Activated CD4-positive, alpha-beta memory T cell treated with anti-CD3 and anti-CD28 coated beads for 36 hours (primary cell): ENCODE measurements at regions not wholly inside any gene's neighbourhood (a gene's known extent, or its start where the extent isn't known, plus 50 kb on each side); places are given as distances from the start of the nearest gene placed in this dataset.

Experiments used
- CTCF ChIA-PET: fragments of 350-600 bp; sonication (Branson Sonifier 250); formaldehyde crosslinking; loops from one replicate; lab custom pipeline; 2021; ENCODE audit warnings: antibody characterized with exemption, inconsistent platforms; lab: Charles Lee
- POLR2A ChIA-PET: fragments of 350-600 bp; sonication (Branson Sonifier 250); formaldehyde crosslinking; loops from one replicate; lab custom pipeline; 2021; ENCODE audit warnings: antibody characterized with exemption; lab: Charles Lee
- DNase-seq: peaks from one replicate; pipeline ENCODE4 v3.0.0-alpha.2; 2020
- H3K27ac Mint-ChIP-seq: one replicate; pipeline ENCODE4 v1.8.0; 2021; ENCODE audit warnings: mixed read lengths
- H3K27me3 Mint-ChIP-seq: one replicate; pipeline ENCODE4 v1.8.0; 2021; ENCODE audit warnings: mixed read lengths
- H3K36me3 Mint-ChIP-seq: one replicate; pipeline ENCODE4 v1.8.0; 2021; ENCODE audit warnings: mixed read lengths
- H3K4me1 Mint-ChIP-seq: one replicate; pipeline ENCODE4 v1.8.0; 2021; ENCODE audit warnings: low read depth, mixed read lengths
- H3K4me3 Mint-ChIP-seq: one replicate; pipeline ENCODE4 v1.8.0; 2021; ENCODE audit warnings: mild to moderate bottlenecking, mixed read lengths
- H3K9me3 Mint-ChIP-seq: one replicate; pipeline ENCODE4 v1.8.0; 2021; ENCODE audit warnings: mixed read lengths
- intact Hi-C: fragments of 100-400 bp; cut with micrococcal nuclease; formaldehyde crosslinking; loops from one replicate; pipeline ENCODE4 v1.15.1; 2023

DNA sequence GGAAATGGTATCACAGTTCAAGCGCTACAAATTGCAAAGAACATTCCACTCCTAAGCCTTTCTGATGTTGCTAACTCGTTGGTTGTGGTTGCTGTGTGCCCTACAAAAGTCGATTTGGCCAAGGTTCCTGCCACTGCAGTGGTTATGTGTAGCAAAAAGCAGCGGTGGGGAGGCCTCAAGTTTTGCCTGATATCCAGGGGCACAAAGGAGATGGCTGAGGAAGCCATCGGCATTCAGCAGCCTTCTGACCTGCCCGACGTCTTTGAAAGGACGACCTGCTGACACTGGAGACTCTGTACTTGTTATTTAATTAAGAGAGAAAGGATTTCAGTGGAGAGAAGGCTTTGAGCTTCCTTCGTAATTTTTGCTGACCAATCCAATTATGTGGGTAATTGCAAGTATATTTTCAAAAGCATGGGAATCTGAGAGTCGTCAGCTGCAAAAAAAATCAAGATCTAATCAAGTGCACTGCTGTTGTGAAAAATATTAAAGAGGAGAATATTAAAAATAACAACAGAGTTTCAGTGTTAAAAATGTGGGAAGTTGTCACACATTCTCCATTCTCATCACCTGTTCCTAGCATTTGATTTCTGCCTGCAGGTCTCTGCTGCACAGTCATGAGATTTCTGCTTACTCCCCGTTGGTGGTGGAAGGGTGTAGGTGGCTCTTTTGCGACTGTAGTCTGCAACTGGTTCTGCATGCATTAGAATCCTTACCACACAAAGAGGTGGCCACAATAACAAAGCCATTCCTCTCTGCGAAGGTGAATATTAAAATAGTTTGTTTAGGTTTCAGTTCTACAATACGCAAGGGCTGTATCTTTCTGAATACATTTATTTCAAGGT lies 319.2 kb downstream of the IRX2 start:
- Mint-ChIP-seq H3K4me3 (no peak overlapping the region), H3K36me3 (no peaks in the 10 kb centered on the region), H3K9me3 (peaks cover 6% of the 10 kb centered on the region), H3K27me3 (no peaks in the 10 kb centered on the region), H3K4me1 (no peaks in the 10 kb centered on the region), H3K27ac (no peak overlapping the region)
- CTCF ChIA-PET = no interaction called here
- POLR2A ChIA-PET = no interaction called here
- intact Hi-C loops = no loop called here
- no peak for DNase-seq

DNA sequence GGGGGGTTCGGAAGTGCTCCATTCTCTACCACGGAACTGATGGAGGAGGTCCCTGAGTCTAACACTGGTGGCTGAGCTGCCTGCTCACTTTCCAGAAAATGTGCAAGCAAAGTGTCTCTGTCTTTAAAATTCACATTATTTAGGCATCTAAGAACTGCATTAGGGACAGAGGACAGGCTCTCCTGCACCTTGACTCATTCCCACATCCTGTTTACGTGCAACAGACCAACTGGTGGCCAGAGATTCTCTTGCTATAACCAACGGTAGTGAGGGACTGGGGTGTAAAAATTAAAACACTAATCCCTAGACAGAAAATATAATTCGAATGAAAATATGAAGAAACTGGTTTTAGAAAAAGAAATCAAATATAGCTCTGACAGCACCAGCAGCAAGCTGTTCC lies 320.9 kb downstream of the IRX2 start:
- no peaks in the 10 kb centered on the region for H3K4me1 Mint-ChIP-seq
- H3K27ac Mint-ChIP-seq = no peak overlapping the region
- CTCF ChIA-PET = no interaction called here

DNA sequence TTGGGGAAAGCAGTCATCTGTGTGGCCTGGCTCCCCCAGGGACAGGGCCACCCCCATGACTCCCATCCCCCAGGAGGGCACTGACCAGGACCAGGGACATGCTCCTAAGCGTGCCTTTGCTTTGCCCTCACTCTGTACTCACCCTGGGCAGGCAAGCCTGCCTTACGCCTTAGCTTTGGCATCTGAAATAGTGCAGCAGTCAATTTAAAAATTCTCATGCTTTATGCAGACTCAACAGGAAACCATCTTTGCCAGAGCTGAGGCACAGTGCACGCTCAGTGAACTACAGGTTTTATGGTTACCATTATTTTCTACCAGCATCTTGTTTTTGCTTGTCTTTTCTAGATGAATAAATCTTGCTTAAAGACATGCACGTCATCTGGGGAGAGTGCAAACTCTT lies 323.5 kb downstream of the IRX2 start:
- no peaks in the 10 kb centered on the region for H3K27me3 Mint-ChIP-seq
- ChIA-PET POLR2A (no interaction called here), CTCF (no interaction called here)
- intact Hi-C loops = no loop called here
- H3K4me1 Mint-ChIP-seq = no peaks in the 10 kb centered on the region
- no peak overlapping the region for H3K27ac Mint-ChIP-seq
- H3K4me3 Mint-ChIP-seq = no peak overlapping the region
- DNase-seq = no peak
- no peaks in the 10 kb centered on the region for H3K36me3 Mint-ChIP-seq
- peaks cover 25% of the 10 kb centered on the region for H3K9me3 Mint-ChIP-seq

More for the DNA sequence above, 320.9 kb downstream of the IRX2 start:
- POLR2A ChIA-PET = no interaction called here
- no peaks in the 10 kb centered on the region for H3K27me3 Mint-ChIP-seq
- no peak for DNase-seq
- H3K4me3 Mint-ChIP-seq = no peak overlapping the region
- intact Hi-C loops = no loop called here
- peaks cover 11% of the 10 kb centered on the region for H3K9me3 Mint-ChIP-seq
- H3K36me3 Mint-ChIP-seq = no peaks in the 10 kb centered on the region

DNA sequence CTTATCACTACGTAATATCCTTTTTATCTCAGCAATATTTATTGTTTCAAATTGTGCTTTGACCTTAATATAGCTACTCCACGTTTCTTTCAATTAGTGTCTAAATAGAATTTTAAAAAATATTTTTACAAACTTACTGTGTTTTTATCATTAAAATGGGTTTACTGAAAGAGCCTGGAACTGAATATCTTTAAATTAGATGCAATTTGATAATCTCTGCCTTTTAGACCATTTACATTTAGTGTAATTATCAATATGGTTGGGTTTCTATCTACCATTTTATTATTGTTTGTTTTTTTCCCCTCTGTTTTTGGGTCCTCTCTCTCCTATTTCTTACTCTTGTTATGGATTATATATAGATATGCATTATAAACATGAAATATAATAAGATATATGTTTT lies 327.8 kb downstream of the IRX2 start:
- CTCF ChIA-PET = no interaction called here
- no peaks in the 10 kb centered on the region for H3K4me1 Mint-ChIP-seq

DNA sequence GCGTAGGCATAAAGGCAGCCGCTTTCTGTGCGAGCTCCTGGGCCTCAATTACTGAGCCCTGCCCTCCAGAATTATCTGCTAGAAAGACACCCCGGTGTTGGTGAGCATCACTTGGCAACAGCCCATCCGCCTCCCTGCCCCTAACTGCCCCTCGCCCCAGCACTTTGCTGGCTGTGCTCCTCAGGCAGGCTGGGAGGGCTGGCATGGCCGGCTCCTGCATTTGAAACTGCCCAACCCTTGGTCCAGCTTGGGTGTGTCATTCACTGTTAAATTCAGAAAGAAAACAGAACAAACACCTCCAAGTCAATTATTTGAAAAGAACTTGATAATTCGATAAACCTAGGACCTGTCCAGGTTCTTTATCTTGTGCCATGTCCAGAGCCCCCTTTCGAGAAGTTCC lies 334.2 kb downstream of the IRX2 start:
- Mint-ChIP-seq H3K27me3 (no peaks in the 10 kb centered on the region), H3K9me3 (peaks cover 2% of the 10 kb centered on the region), H3K4me1 (no peaks in the 10 kb centered on the region), H3K4me3 (no peak overlapping the region), H3K27ac (no peak overlapping the region), H3K36me3 (no peaks in the 10 kb centered on the region)
- DNase-seq = no peak
- CTCF ChIA-PET = no interaction called here
- POLR2A ChIA-PET = no interaction called here
- intact Hi-C loops = no loop called here

More for the DNA sequence above, 327.8 kb downstream of the IRX2 start:
- Mint-ChIP-seq H3K36me3 (no peaks in the 10 kb centered on the region), H3K27me3 (no peaks in the 10 kb centered on the region), H3K4me3 (no peak overlapping the region), H3K27ac (no peak overlapping the region), H3K9me3 (peaks cover 23% of the 10 kb centered on the region)
- no peak for DNase-seq
- intact Hi-C loops = no loop called here
- POLR2A ChIA-PET = no interaction called here

DNA sequence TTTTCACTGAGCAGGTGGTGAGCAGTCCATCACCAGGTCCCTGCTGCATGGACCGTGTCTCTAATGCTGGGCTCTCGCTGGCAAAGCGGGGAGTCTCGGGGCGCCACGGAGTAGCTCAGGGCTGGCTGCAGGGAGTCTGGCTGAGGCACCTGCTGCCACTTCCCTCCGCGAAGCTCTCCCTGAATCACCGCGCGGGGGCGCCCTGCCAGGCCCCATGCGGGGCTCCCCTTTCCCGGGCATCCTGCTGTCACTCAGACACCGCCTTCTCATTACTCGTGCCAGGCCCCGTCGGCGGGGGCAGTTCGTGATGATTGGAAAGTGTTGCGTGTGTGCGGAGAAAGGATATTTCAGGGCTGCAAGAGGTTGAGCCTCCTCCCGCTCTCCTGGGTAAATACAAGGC lies 335.8 kb downstream of the IRX2 start:
- CTCF ChIA-PET = no interaction called here

DNA sequence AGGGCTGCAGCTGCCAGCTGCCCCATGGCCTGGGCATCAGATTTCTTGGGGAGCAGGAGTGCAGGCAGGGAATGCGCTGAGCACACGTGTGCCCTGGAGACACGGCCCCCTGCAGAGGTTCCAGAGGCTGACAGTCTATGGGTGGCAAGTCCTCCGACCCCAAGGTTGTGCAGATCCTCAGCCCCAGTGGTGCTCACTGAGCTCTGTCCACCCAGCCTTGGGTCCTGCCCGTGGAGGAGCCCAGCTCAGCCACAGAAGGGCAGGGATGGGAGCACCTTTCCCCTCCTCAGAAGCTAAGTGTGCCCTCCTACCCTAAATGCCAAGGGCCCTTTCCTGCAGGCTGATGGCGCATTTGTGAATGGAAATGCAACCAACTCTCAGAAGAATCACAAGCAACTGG lies 341.0 kb downstream of the IRX2 start:
- Mint-ChIP-seq H3K27ac (no peak overlapping the region), H3K36me3 (no peaks in the 10 kb centered on the region), H3K27me3 (no peaks in the 10 kb centered on the region), H3K9me3 (no peaks in the 10 kb centered on the region), H3K4me1 (no peaks in the 10 kb centered on the region), H3K4me3 (no peak overlapping the region)
- no peak for DNase-seq
- ChIA-PET CTCF (no interaction called here), POLR2A (no interaction called here)
- intact Hi-C loops = no loop called here

More for the DNA sequence above, 335.8 kb downstream of the IRX2 start:
- H3K27ac Mint-ChIP-seq = no peak overlapping the region
- no peaks in the 10 kb centered on the region for H3K27me3 Mint-ChIP-seq
- no peaks in the 10 kb centered on the region for H3K36me3 Mint-ChIP-seq
- H3K4me1 Mint-ChIP-seq = no peaks in the 10 kb centered on the region
- intact Hi-C loops = no loop called here
- POLR2A ChIA-PET = no interaction called here
- peaks cover 2% of the 10 kb centered on the region for H3K9me3 Mint-ChIP-seq
- H3K4me3 Mint-ChIP-seq = no peak overlapping the region
- no peak for DNase-seq

DNA sequence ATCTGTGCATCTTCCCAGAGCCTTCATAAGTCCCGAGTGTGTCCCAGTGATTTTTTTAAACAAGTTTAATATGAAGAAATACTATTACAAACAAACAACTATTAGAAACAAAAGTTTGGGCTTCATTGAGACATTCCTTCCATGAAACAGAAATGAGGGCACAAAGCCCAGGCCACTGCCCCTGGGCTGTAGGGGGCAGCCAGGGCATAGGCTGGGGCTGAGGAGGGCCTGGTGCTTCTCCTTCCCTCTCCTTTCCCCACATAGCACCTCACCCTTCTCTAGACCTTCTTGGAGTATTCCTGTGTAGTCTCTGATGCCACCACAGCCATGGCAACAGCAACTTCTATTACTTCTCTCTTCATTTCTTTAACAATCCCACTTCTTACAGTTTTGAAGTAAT lies 348.2 kb downstream of the IRX2 start:
- ChIA-PET POLR2A (no interaction called here), CTCF (no interaction called here)
- H3K4me1 Mint-ChIP-seq = no peaks in the 10 kb centered on the region
- intact Hi-C loops = no loop called here
- no peak for DNase-seq
- H3K4me3 Mint-ChIP-seq = no peak overlapping the region
- H3K27me3 Mint-ChIP-seq = no peaks in the 10 kb centered on the region
- H3K36me3 Mint-ChIP-seq = no peaks in the 10 kb centered on the region
- peaks cover 5% of the 10 kb centered on the region for H3K9me3 Mint-ChIP-seq
- no peak overlapping the region for H3K27ac Mint-ChIP-seq

DNA sequence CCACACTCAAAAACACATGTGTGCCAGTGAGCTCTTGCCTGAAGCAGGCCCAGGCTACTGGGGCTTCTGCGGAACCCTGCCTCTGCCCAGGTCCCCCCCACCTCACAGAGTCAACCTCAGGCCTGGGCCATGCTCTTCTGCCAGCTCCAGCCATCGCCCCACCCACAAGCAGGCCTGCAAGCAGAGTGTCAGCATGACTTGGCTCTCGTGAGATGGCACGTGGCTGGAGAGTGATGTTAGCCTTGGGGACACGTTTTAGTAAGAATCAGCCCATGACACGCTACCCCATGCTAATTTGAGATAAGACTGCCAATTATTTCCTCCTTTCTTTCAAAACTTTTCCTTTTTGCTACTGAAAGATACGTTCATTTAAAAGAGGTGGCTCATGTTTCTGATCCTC lies 351.7 kb downstream of the IRX2 start:
- no peaks in the 10 kb centered on the region for H3K27me3 Mint-ChIP-seq
- no peaks in the 10 kb centered on the region for H3K36me3 Mint-ChIP-seq
- DNase-seq = no peak
- ChIA-PET POLR2A (no interaction called here), CTCF (no interaction called here)
- no peaks in the 10 kb centered on the region for H3K4me1 Mint-ChIP-seq
- peaks cover 5% of the 10 kb centered on the region for H3K9me3 Mint-ChIP-seq
- H3K27ac Mint-ChIP-seq = no peak overlapping the region
- no peak overlapping the region for H3K4me3 Mint-ChIP-seq
- intact Hi-C loops = no loop called here

DNA sequence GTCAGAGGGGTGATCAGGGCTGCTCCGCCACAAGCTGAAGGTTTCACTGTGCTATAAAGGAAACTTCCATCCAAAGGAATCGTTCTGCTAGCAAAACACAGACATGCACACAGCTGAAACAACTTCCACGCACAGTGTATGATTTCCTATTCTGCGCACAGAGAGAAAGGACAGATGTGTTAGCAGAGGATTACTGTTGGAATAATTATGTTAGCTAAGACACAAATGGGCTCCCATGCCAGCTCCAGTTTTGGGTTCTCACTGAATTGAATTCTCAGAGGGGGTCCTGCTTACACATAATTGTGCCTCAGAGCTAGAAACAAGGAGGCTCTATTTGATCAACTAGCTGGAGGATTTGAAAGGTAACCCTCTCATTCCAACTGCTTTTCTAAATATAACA lies 352.4 kb downstream of the IRX2 start:
- DNase-seq = no peak
- Mint-ChIP-seq H3K27ac (no peak overlapping the region), H3K27me3 (no peaks in the 10 kb centered on the region), H3K36me3 (no peaks in the 10 kb centered on the region), H3K9me3 (peaks cover 5% of the 10 kb centered on the region), H3K4me3 (no peak overlapping the region), H3K4me1 (no peaks in the 10 kb centered on the region)
- ChIA-PET CTCF (no interaction called here), POLR2A (no interaction called here)
- intact Hi-C loops = no loop called here

DNA sequence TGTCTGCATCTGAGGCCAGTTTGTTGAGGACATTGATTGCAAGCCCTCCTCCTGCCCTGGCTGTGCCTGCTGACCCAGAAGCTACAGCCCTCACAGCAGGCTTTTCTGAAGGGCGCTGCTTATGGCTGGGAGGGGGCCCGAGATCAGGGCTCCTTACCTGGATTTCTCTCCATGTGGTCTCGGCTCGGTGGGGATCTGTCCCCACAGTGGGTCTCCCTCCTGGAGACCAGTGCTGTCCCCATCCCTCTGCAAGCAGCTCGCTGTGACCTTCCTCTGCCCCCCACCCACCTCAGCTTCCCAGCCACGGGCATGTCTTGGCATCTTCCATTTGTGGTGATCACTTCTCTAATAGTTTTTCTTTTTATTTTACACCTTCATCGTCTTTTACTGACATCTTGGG lies 357.9 kb downstream of the IRX2 start:
- H3K27me3 Mint-ChIP-seq = no peaks in the 10 kb centered on the region
- H3K4me3 Mint-ChIP-seq = no peak overlapping the region
- no peak overlapping the region for H3K27ac Mint-ChIP-seq
- H3K4me1 Mint-ChIP-seq = no peaks in the 10 kb centered on the region
- ChIA-PET POLR2A (no interaction called here), CTCF (interaction anchor here (0.6 kb wide), 1 partner anchor 1010 kb away, joined by 3 read pairs; no protein-coding TSS in a partner anchor)
- intact Hi-C loops = no loop called here
- H3K9me3 Mint-ChIP-seq = no peaks in the 10 kb centered on the region
- DNase-seq = no peak
- H3K36me3 Mint-ChIP-seq = no peaks in the 10 kb centered on the region

DNA sequence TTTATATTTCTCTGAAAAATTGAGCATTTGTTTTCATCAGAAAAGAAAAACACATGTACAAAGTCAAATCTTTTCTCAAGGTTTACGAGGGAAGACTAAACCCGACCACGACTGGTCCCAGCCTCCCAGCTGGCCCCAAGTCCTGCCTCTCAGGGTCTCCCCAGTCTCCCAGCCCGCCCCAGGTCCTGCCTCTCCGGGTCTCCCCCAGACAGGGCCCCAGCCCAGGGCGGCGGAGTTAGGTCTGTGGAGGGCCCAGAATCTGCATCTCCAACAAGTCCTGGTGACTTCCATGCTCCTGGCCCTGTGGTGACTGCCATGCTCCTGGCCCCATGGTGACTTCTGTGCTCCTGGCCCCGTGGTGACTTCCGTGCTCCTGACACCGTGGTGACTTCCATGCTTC lies 359.9 kb downstream of the IRX2 start:
- H3K4me3 Mint-ChIP-seq = no peak overlapping the region
- H3K27ac Mint-ChIP-seq = no peak overlapping the region
- DNase-seq = no peak
- no peaks in the 10 kb centered on the region for H3K4me1 Mint-ChIP-seq
- H3K9me3 Mint-ChIP-seq = no peaks in the 10 kb centered on the region
- ChIA-PET CTCF (no interaction called here), POLR2A (no interaction called here)
- H3K27me3 Mint-ChIP-seq = no peaks in the 10 kb centered on the region
- intact Hi-C loops = no loop called here
- no peaks in the 10 kb centered on the region for H3K36me3 Mint-ChIP-seq

DNA sequence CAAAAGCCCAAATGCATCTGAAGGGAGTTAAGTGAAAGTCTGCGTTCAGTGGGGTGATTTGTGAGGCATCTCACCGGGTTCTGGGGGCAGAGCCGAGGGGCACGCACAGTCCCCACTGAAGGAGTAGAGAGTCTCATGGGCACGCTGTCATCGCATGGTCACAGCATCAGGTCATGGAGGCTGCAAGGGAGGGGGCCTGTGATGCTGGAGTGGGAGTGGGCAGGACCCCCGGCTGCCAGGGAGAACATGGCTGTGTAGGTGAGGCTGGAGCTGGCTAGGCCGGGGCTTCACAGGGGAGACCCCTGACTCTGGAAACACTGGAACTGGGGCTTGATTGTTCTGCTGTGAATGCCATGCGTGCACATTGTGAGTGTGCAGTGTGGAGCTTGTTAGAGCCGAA lies 360.5 kb downstream of the IRX2 start:
- H3K4me1 Mint-ChIP-seq = no peaks in the 10 kb centered on the region
- intact Hi-C loops = no loop called here
- no peaks in the 10 kb centered on the region for H3K27me3 Mint-ChIP-seq
- no peak overlapping the region for H3K4me3 Mint-ChIP-seq
- CTCF ChIA-PET = no interaction called here
- POLR2A ChIA-PET = no interaction called here
- no peak overlapping the region for H3K27ac Mint-ChIP-seq
- H3K36me3 Mint-ChIP-seq = no peaks in the 10 kb centered on the region
- H3K9me3 Mint-ChIP-seq = no peaks in the 10 kb centered on the region
- no peak for DNase-seq
